ENCODE measurements at regions not wholly inside any gene's neighbourhood (a gene's known extent, or its start where the extent isn't known, plus 50 kb on each side); places are given as distances from the start of the nearest gene placed in this dataset.

DNA sequence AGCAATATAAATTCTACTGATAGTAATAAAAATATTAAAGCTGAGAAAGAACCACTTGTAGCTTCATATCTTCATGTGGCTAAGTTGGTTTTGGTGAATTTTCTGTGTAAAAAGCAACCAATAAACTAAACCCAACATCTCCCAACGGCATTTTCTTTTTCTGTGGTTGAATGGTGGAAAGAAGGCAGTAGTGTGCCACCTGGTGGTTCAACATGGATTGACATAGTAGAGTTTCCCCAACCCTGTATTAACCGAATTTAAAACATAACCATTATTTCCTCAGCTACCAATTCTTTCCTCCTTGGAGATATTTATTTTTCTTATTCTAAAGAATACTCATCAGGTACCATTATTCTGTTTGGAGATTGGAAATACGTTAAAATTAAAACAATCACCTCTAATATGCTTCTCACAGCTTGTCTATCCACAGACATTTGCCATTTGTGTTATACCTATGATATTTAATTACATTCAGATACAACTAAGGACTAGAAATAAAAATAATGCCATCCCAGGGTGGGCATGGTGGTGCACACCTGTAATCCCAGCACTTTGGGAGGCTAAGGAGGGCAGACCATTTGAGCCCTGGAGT lies 117.1 kb upstream of the EEF1E1 start:
- Histone ChIP-seq H3K79me2 (ENCODE audit: control insufficient read depth, insufficient read depth, low read length, unreplicated experiment) (no peaks in the 10 kb centered on the region), H3K36me3 (ENCODE audit: insufficient read depth, low read length) (no peaks in the 10 kb centered on the region), H3K27ac (ENCODE audit: low read depth, low read length) (no peak overlapping the region), H2AFZ (ENCODE audit: low read length, unreplicated experiment) (no peak overlapping the region), H3K4me3 (ENCODE audit: low read depth, low read length) (no peak overlapping the region), H3K27me3 (ENCODE audit: insufficient read depth, low read length) (no peaks in the 10 kb centered on the region), H3K4me1 (ENCODE audit: control insufficient read depth, insufficient read depth, low read length, unreplicated experiment) (no peaks in the 10 kb centered on the region)

DNA sequence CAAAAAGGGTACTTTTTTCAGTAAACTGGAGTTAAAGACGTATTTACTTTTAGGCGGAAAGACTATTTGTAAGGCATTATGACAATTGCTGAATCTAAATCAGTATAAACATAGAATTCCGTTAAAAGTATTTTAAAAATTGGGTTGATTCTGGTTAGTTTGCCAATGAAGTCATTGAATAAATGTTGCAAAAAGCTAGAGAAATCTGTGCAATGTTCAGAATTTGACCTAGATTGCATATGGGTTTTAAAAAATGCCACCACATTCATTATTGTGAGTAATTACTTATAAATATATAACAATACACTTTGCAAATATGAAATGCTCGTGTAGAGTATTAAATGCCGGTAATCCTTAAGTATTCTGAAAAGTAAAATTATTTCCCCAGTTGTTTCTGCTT lies 116.5 kb upstream of the EEF1E1 start:
- Histone ChIP-seq H2AFZ (ENCODE audit: low read length, unreplicated experiment) (peak overlapping the region; percentile 22), H3K27me3 (ENCODE audit: insufficient read depth, low read length) (no peaks in the 10 kb centered on the region), H3K4me1 (ENCODE audit: control insufficient read depth, insufficient read depth, low read length, unreplicated experiment) (no peaks in the 10 kb centered on the region), H3K36me3 (ENCODE audit: insufficient read depth, low read length) (no peaks in the 10 kb centered on the region), H3K79me2 (ENCODE audit: control insufficient read depth, insufficient read depth, low read length, unreplicated experiment) (no peaks in the 10 kb centered on the region), H3K4me3 (ENCODE audit: low read depth, low read length) (no peak overlapping the region), H3K27ac (ENCODE audit: low read depth, low read length) (no peak overlapping the region)

DNA sequence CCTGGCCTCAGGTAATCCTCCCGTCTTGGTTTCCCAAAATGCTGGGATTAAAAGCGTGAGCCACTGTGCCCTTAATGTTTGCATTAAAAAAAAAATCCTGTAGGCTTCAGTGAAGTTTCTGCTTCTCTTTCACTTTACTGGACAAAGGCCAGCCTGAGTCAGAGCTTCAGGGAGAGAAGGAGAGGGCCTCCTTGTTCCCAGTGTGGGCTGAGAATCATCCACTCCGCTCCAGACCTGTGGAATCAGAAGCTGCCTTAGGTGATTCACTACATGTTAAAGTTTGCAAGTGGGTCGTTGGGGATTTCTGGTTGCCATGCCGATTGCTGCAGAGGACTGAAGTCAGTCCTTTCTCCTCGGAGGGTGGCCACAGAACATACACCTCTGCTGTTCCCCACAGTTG lies 113.3 kb upstream of the EEF1E1 start:
- Histone ChIP-seq H3K4me1 (ENCODE audit: control insufficient read depth, insufficient read depth, low read length, unreplicated experiment) (no peaks in the 10 kb centered on the region), H3K4me3 (ENCODE audit: low read depth, low read length) (no peak overlapping the region)

DNA sequence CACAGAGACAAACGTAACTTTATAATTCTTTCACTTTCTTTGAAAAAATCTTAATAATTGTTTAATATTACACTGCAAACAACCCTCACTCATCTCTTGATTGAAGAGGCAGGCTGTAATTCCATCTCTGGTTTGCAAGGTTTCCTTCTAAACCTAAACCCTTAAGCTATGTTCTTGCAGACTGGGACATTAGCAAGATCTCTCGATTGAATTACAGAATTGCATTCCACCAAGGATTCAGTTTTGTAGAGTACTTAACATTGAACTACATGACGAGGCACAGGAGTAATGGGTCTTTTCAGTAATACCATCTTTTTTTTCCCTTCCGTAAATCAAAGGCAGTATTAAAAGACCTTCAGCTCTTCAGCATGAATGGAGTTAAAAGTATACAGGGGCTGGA lies 111.6 kb upstream of the EEF1E1 start:
- no peaks in the 10 kb centered on the region for H3K4me1 ChIP-seq (ENCODE audit: control insufficient read depth, insufficient read depth, low read length, unreplicated experiment)
- no peaks in the 10 kb centered on the region for H3K36me3 ChIP-seq (ENCODE audit: insufficient read depth, low read length)
- H3K4me3 ChIP-seq (ENCODE audit: low read depth, low read length): no peak overlapping the region
- H3K27ac ChIP-seq (ENCODE audit: low read depth, low read length): no peak overlapping the region
- no peaks in the 10 kb centered on the region for H3K79me2 ChIP-seq (ENCODE audit: control insufficient read depth, insufficient read depth, low read length, unreplicated experiment)
- H3K27me3 ChIP-seq (ENCODE audit: insufficient read depth, low read length): no peaks in the 10 kb centered on the region
- H2AFZ ChIP-seq (ENCODE audit: low read length, unreplicated experiment): no peak overlapping the region

More for the DNA sequence above, 113.3 kb upstream of the EEF1E1 start:
- Histone ChIP-seq H3K36me3 (ENCODE audit: insufficient read depth, low read length) (no peaks in the 10 kb centered on the region), H3K79me2 (ENCODE audit: control insufficient read depth, insufficient read depth, low read length, unreplicated experiment) (no peaks in the 10 kb centered on the region), H3K27ac (ENCODE audit: low read depth, low read length) (no peak overlapping the region), H2AFZ (ENCODE audit: low read length, unreplicated experiment) (no peak overlapping the region), H3K27me3 (ENCODE audit: insufficient read depth, low read length) (no peaks in the 10 kb centered on the region)

DNA sequence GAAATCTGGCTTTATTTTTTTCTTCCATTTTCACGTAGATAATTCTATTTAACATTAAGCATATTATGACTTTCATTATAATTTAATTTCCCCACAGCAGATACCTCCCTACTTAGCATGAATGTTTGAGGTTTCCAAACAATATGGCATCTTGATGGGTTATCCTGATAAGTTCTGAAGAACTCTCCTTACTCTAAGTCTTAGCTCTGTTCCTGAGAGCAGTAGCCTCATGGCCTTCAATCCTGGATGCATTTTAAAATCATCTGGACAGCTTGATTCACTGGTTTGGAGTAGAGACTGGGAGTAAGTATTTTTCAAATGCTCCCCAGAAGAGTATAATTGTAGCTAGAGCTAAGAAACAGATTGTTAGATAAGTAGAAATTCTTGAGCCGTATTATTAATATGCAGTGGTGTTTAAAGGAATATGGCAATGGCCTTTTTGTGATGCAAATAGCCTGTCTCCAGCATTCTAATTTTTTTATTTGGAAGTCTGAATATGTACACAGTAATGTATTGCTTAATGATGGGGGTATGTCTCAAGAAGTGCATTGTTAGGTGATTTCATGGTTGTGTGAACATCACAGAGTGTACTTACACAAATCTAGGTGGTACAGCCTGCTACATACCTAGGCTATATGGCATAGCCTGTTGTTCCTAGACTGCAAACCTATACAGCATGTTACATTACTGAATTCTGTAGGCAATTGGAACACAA lies 110.5 kb upstream of the EEF1E1 start:
- Histone ChIP-seq H3K36me3 (ENCODE audit: insufficient read depth, low read length) (no peaks in the 10 kb centered on the region), H3K27me3 (ENCODE audit: insufficient read depth, low read length) (no peaks in the 10 kb centered on the region), H3K4me3 (ENCODE audit: low read depth, low read length) (no peak overlapping the region), H3K79me2 (ENCODE audit: control insufficient read depth, insufficient read depth, low read length, unreplicated experiment) (no peaks in the 10 kb centered on the region), H2AFZ (ENCODE audit: low read length, unreplicated experiment) (no peak overlapping the region), H3K4me1 (ENCODE audit: control insufficient read depth, insufficient read depth, low read length, unreplicated experiment) (no peaks in the 10 kb centered on the region), H3K27ac (ENCODE audit: low read depth, low read length) (no peak overlapping the region)

DNA sequence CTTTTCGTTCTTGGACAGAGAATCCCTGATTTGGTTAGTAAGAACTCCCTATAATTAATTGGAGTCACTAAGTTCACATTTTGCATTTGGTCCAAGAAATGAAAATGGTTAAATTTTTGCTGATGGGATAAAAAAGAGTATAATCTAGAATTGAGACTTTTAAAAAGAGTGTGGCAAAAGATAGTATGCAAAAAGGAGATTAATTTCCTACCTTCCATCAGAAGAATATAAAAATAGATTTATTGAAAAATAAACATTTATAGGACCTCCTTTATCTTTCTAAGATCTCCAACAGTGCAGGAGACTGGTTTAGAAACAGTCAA lies 105.5 kb upstream of the EEF1E1 start:
- H3K27ac ChIP-seq (ENCODE audit: low read depth, low read length): no peak overlapping the region
- no peaks in the 10 kb centered on the region for H3K36me3 ChIP-seq (ENCODE audit: insufficient read depth, low read length)
- H3K4me3 ChIP-seq (ENCODE audit: low read depth, low read length): no peak overlapping the region

DNA sequence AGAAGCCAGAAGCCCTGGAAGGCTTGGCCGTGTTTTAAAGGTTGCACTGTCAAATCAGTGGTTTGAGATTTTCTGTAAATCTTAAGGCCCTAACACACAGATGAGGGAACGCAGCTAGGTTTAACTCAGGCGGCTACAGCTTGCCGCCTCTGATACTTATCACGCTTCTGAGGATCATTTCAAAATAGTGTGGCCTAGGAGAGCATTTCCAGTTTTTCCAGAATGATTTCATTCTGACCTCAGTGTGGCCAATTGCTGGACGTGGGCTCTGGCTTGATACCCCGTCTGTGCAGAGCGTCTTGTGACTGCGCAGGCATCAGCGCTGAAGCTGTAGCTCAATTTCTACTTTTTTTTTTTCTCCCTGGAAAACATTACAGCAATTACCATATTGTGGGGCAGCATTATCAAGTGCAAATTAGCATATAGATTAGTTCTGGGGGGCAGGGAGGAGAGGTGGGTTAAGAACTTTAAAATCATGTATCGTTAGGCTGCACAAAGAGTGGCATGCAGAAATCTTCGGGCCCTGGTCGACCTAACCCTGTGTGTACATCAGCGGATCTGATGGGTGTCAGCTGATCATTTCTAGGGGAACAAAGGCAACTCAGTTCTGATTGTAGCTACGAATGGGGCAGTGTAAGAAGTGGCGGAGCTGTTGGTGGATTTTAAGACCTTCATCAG lies 105.0 kb upstream of the EEF1E1 start:
- no peaks in the 10 kb centered on the region for H3K79me2 ChIP-seq (ENCODE audit: control insufficient read depth, insufficient read depth, low read length, unreplicated experiment)
- no peaks in the 10 kb centered on the region for H3K27me3 ChIP-seq (ENCODE audit: insufficient read depth, low read length)
- no peak overlapping the region for H3K4me3 ChIP-seq (ENCODE audit: low read depth, low read length)
- H3K27ac ChIP-seq (ENCODE audit: low read depth, low read length): no peak overlapping the region
- H3K36me3 ChIP-seq (ENCODE audit: insufficient read depth, low read length): no peaks in the 10 kb centered on the region
- H3K4me1 ChIP-seq (ENCODE audit: control insufficient read depth, insufficient read depth, low read length, unreplicated experiment): no peaks in the 10 kb centered on the region
- H2AFZ ChIP-seq (ENCODE audit: low read length, unreplicated experiment): no peak overlapping the region

More for the DNA sequence above, 105.5 kb upstream of the EEF1E1 start:
- Histone ChIP-seq H3K4me1 (ENCODE audit: control insufficient read depth, insufficient read depth, low read length, unreplicated experiment) (no peaks in the 10 kb centered on the region), H3K27me3 (ENCODE audit: insufficient read depth, low read length) (no peaks in the 10 kb centered on the region), H2AFZ (ENCODE audit: low read length, unreplicated experiment) (no peak overlapping the region), H3K79me2 (ENCODE audit: control insufficient read depth, insufficient read depth, low read length, unreplicated experiment) (no peaks in the 10 kb centered on the region)

DNA sequence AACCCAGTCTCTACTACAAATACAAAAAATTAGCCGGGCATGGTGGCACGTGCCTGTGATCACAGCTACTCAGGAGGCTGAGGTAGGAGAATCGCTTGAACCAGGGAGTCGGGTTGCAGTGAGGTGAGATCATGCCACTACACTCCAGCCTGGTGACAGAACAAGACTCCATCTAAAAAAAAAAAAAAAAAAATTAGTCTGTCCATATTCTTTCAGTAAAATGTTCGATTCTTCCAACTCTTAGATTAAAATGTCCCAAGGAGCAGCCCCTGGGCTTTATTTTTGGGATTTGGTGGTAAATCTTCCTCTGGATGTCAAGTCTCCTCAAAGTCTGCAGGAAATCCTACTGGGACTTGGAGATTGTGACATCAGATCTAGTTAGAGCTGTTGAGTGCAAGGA lies 101.0 kb upstream of the EEF1E1 start:
- H3K36me3 ChIP-seq (ENCODE audit: insufficient read depth, low read length): no peaks in the 10 kb centered on the region
- no peak overlapping the region for H2AFZ ChIP-seq (ENCODE audit: low read length, unreplicated experiment)
- H3K27me3 ChIP-seq (ENCODE audit: insufficient read depth, low read length): no peaks in the 10 kb centered on the region
- no peak overlapping the region for H3K4me3 ChIP-seq (ENCODE audit: low read depth, low read length)
- H3K27ac ChIP-seq (ENCODE audit: low read depth, low read length): no peak overlapping the region
- H3K79me2 ChIP-seq (ENCODE audit: control insufficient read depth, insufficient read depth, low read length, unreplicated experiment): no peaks in the 10 kb centered on the region
- H3K4me1 ChIP-seq (ENCODE audit: control insufficient read depth, insufficient read depth, low read length, unreplicated experiment): no peaks in the 10 kb centered on the region

DNA sequence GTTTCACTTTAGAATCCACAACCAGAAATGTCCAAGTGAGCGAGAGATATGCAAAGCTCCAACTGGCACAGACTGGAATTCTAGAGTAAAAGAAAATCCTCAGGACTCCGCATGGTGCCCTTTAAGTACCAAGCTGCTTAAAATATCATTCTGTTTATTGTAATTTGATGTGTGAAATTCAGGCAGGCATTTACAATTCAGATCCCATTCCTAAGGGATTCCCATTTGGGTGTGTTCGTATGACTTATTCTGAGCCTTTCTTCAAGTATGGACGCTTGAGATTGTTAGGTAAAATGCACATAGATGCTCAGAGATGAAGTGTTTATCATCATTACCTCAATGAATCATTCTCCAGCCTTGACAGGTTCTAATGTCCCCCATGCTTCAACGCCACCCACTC lies 99.3 kb upstream of the EEF1E1 start:
- Histone ChIP-seq H3K36me3 (ENCODE audit: insufficient read depth, low read length) (no peaks in the 10 kb centered on the region), H3K4me3 (ENCODE audit: low read depth, low read length) (no peak overlapping the region), H3K27ac (ENCODE audit: low read depth, low read length) (no peak overlapping the region), H2AFZ (ENCODE audit: low read length, unreplicated experiment) (no peak overlapping the region), H3K27me3 (ENCODE audit: insufficient read depth, low read length) (no peaks in the 10 kb centered on the region), H3K79me2 (ENCODE audit: control insufficient read depth, insufficient read depth, low read length, unreplicated experiment) (no peaks in the 10 kb centered on the region), H3K4me1 (ENCODE audit: control insufficient read depth, insufficient read depth, low read length, unreplicated experiment) (no peaks in the 10 kb centered on the region)

DNA sequence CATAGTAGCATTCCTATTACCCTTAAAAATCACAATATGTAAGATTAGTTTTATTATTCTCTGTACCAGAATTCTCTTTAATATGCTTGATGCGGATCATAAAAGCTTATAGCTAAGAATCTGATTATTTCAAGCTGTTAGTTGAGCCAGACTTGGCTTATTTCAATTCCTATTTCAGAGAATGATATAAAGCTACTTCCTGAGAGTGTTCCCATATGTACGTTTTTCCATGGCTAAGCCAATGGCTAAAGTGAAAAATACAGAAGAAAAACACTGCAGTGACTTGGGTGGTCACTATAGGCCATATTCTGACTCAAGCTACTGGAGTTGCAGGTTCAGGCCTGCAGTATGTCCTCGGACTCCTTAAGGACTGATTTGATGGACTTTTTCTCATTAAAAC lies 97.9 kb upstream of the EEF1E1 start:
- H3K79me2 ChIP-seq (ENCODE audit: control insufficient read depth, insufficient read depth, low read length, unreplicated experiment): no peaks in the 10 kb centered on the region
- no peak overlapping the region for H3K4me3 ChIP-seq (ENCODE audit: low read depth, low read length)
- no peaks in the 10 kb centered on the region for H3K4me1 ChIP-seq (ENCODE audit: control insufficient read depth, insufficient read depth, low read length, unreplicated experiment)
- no peak overlapping the region for H3K27ac ChIP-seq (ENCODE audit: low read depth, low read length)
- H2AFZ ChIP-seq (ENCODE audit: low read length, unreplicated experiment): no peak overlapping the region
- H3K36me3 ChIP-seq (ENCODE audit: insufficient read depth, low read length): no peaks in the 10 kb centered on the region
- no peaks in the 10 kb centered on the region for H3K27me3 ChIP-seq (ENCODE audit: insufficient read depth, low read length)

DNA sequence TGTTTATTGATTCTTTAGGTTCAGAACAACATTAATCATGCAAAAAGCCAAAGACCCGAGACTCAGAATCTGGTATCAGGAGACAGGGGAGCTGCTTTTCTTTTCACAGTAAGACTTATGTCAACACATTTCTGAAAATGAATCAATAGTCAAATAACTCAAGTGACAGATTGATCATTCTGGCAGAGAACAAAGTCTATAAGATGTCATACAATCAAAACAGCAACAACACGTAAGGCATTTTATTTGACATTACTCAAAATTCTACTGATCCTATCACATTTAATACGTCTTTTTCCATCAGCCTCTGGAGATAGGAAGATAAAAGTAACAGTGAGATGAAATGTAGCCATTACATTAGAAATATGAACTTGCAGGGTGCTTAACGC lies 93.4 kb upstream of the EEF1E1 start:
- Histone ChIP-seq H3K27ac (ENCODE audit: low read depth, low read length) (no peak overlapping the region), H3K27me3 (ENCODE audit: insufficient read depth, low read length) (no peaks in the 10 kb centered on the region), H3K4me3 (ENCODE audit: low read depth, low read length) (no peak overlapping the region), H3K4me1 (ENCODE audit: control insufficient read depth, insufficient read depth, low read length, unreplicated experiment) (peaks cover 11% of the 10 kb centered on the region), H3K79me2 (ENCODE audit: control insufficient read depth, insufficient read depth, low read length, unreplicated experiment) (no peaks in the 10 kb centered on the region), H2AFZ (ENCODE audit: low read length, unreplicated experiment) (no peak overlapping the region), H3K36me3 (ENCODE audit: insufficient read depth, low read length) (no peaks in the 10 kb centered on the region)
